PC-3 (cell line): ENCODE measurements at regions not wholly inside any gene's neighbourhood (a gene's known extent, or its start where the extent isn't known, plus 50 kb on each side); places are given as distances from the start of the nearest gene placed in this dataset.

Experiments
- ATAC-seq: fragments of 200-7000 bp; cut with Tn5 transposase; 2 replicates; pipeline ENCODE4 v1.9.1; 2020; ENCODE audit warnings: mild to moderate bottlenecking, moderate library complexity
- BruUV-seq: library from RNA; stranded (reverse); fragments of 400-500 nt; replicated peaks from 2 replicates; lab custom pipeline; 2021; lab: Mats Ljungman, UMichigan
- CTCF ChIA-PET: fragments of 300-600 bp; sonication (Branson Sonifier 250); formaldehyde crosslinking; loops from one replicate; lab custom pipeline; 2022; ENCODE audit warnings: antibody characterized with exemption; lab: Charles Lee
- POLR2A ChIA-PET: fragments of 300-600 bp; sonication (Branson Sonifier 250); formaldehyde crosslinking; loops from one replicate; lab custom pipeline; 2022; ENCODE audit warnings: antibody characterized with exemption; ENCODE audit not compliant: unreplicated experiment; lab: Charles Lee
- DNase-seq: peaks from one replicate; pipeline ENCODE4 v3.0.0-alpha.2; 2015
- H2AFZ ChIP-seq: fragments of 300-600 bp; sonication (generic); 2 replicates; pipeline ENCODE4 v1.6.0; 2016; ENCODE audit warnings: antibody characterized with exemption, low read length
- H3F3A ChIP-seq: fragments of 300-600 bp; sonication (generic); one replicate; pipeline ENCODE4 v1.6.0; 2017; ENCODE audit warnings: antibody characterized with exemption, low read length, control low read depth, mild to moderate bottlenecking; ENCODE audit not compliant: unreplicated experiment
- H3K27ac ChIP-seq: fragments of 300-600 bp; sonication (generic); 2 replicates; pipeline ENCODE4 v1.5.1; 2016; ENCODE audit warnings: mild to moderate bottlenecking, low read length
- H3K27me3 ChIP-seq: fragments of 300-600 bp; sonication (generic); 2 replicates; pipeline ENCODE4 v1.6.1; 2016; ENCODE audit warnings: low read length, mixed read lengths
- H3K36me3 ChIP-seq: fragments of 300-600 bp; sonication (generic); 2 replicates; pipeline ENCODE4 v1.6.1; 2016; ENCODE audit warnings: low read depth, mixed run types, low read length, mixed read lengths
- H3K4me1 ChIP-seq: fragments of 300-600 bp; sonication (generic); 2 replicates; pipeline ENCODE4 v1.5.1; 2016; ENCODE audit warnings: low read length; ENCODE audit not compliant: insufficient read depth
- H3K4me2 ChIP-seq: fragments of 300-600 bp; sonication (generic); 2 replicates; pipeline ENCODE4 v1.6.0; 2016; ENCODE audit warnings: low read length
- H3K4me3 ChIP-seq: fragments of 300-600 bp; sonication (generic); 2 replicates; pipeline ENCODE4 v1.5.1; 2016; ENCODE audit warnings: mild to moderate bottlenecking, low read length, mixed read lengths
- H3K79me2 ChIP-seq: fragments of 300-600 bp; sonication (generic); 2 replicates; pipeline ENCODE4 v1.6.1; 2017; ENCODE audit warnings: low read length, mixed read lengths
- H3K9ac ChIP-seq: fragments of 300-600 bp; sonication (generic); 2 replicates; pipeline ENCODE4 v1.6.0; 2016; ENCODE audit warnings: mild to moderate bottlenecking, low read length
- H3K9me2 ChIP-seq: fragments of 300-600 bp; sonication (generic); replicated peaks from 2 replicates; pipeline ENCODE4 v1.6.1; 2016; ENCODE audit warnings: mixed run types, low read length, mixed read lengths
- H3K9me3 ChIP-seq: fragments of 300-600 bp; sonication (generic); 2 replicates; pipeline ENCODE4 v1.6.1; 2016; ENCODE audit warnings: low read length, mixed read lengths
- H4K20me1 ChIP-seq: fragments of 300-600 bp; sonication (generic); 2 replicates; pipeline ENCODE4 v1.6.1; 2016; ENCODE audit warnings: low read length, mixed read lengths
- CTCF ChIP-seq: fragments of 300-600 bp; sonication (generic); conservative IDR thresholded peaks from 2 replicates; pipeline ENCODE4 v1.5.1; 2017; ENCODE audit warnings: antibody characterized with exemption, low read depth, mild to moderate bottlenecking, low read length
- EZH2 ChIP-seq: fragments of 300-600 bp; sonication (generic); IDR thresholded peaks from one replicate; pipeline ENCODE4 v1.6.1; 2017; ENCODE audit warnings: antibody characterized with exemption, mild to moderate bottlenecking, low read length; ENCODE audit not compliant: unreplicated experiment
- EZH2phosphoT487 ChIP-seq: fragments of 300-600 bp; sonication (generic); IDR thresholded peaks from 2 replicates; pipeline ENCODE4 v1.6.1; 2018; ENCODE audit warnings: mild to moderate bottlenecking, antibody characterized with exemption, low read length, borderline replicate concordance
- intact Hi-C: fragments of 100-400 bp; cut with micrococcal nuclease; formaldehyde crosslinking; loops from 2 replicates; pipeline ENCODE4 v1.9.0; 2023

GRCh38 chr21:31526040-31526439 is 133.5 kb upstream of the SOD1 start:
- H2AFZ ChIP-seq: no peak overlapping the region
- ChIA-PET CTCF (no interaction called here), POLR2A (no interaction called here)
- peaks cover 23% of the 10 kb centered on the region for H3K4me1 ChIP-seq
- H3K9me2 ChIP-seq: no peaks in the 10 kb centered on the region
- no peaks in the 10 kb centered on the region for H3F3A ChIP-seq
- no peaks in the 10 kb centered on the region for H3K36me3 ChIP-seq
- no peaks in the 10 kb centered on the region for H3K9me3 ChIP-seq
- H3K4me2 ChIP-seq: no peak overlapping the region
- DNase-seq (peak; percentile 47), ATAC-seq (peak; percentile 62; the same call in 1 of the 2 replicates)
- no peak overlapping the region for H3K27ac ChIP-seq
- no peaks in the 10 kb centered on the region for H3K79me2 ChIP-seq
- no peak overlapping the region for H3K4me3 ChIP-seq
- intact Hi-C loops: no loop called here
- H4K20me1 ChIP-seq: no peaks in the 10 kb centered on the region
- no peaks in the 10 kb centered on the region for H3K27me3 ChIP-seq
- H3K9ac ChIP-seq: no peak overlapping the region
- TF ChIP-seq EZH2: no peak
- TF ChIP-seq CTCF: no peak
- TF ChIP-seq EZH2phosphoT487: no peak
- BruUV-seq: no TSS peak

- ChIA-PET POLR2A (no interaction called here), CTCF (no interaction called here)
- H3K79me2 ChIP-seq: no peaks in the 10 kb centered on the region
- H3K36me3 ChIP-seq: no peaks in the 10 kb centered on the region
- H3K4me3 ChIP-seq: no peak overlapping the region
- H3K4me2 ChIP-seq: no peak overlapping the region
- no peak overlapping the region for H3K9ac ChIP-seq
- H3K27ac ChIP-seq: no peak overlapping the region
- H3K9me3 ChIP-seq: no peaks in the 10 kb centered on the region
- H3K27me3 ChIP-seq: no peaks in the 10 kb centered on the region
- ATAC-seq (no peak), DNase-seq (no peak)
- no peaks in the 10 kb centered on the region for H4K20me1 ChIP-seq
- H3K9me2 ChIP-seq: no peaks in the 10 kb centered on the region
- TF ChIP-seq CTCF (no peak), EZH2 (no peak), EZH2phosphoT487 (no peak)
- intact Hi-C loops: no loop called here
- BruUV-seq: no TSS peak
- no peaks in the 10 kb centered on the region for H3F3A ChIP-seq
- peaks cover 8% of the 10 kb centered on the region for H3K4me1 ChIP-seq
- no peak overlapping the region for H2AFZ ChIP-seq
These were observed 135.4 kb upstream of the SOD1 start for GRCh38 chr21:31524140-31524539.

- peaks cover 6% of the 10 kb centered on the region for H3K4me1 ChIP-seq
- no peak overlapping the region for H3K27ac ChIP-seq
- TF ChIP-seq CTCF (no peak), EZH2 (no peak), EZH2phosphoT487 (no peak)
- H3K9ac ChIP-seq: no peak overlapping the region
- H3K36me3 ChIP-seq: no peaks in the 10 kb centered on the region
- no peaks in the 10 kb centered on the region for H3K9me2 ChIP-seq
- CTCF ChIA-PET: no interaction called here
- no peak overlapping the region for H3K4me2 ChIP-seq
- no peak overlapping the region for H2AFZ ChIP-seq
- no TSS peak for BruUV-seq
- H3K9me3 ChIP-seq: no peaks in the 10 kb centered on the region
- H3K27me3 ChIP-seq: no peaks in the 10 kb centered on the region
- DNase-seq (no peak), ATAC-seq (no peak)
- no peak overlapping the region for H3K4me3 ChIP-seq
- no peaks in the 10 kb centered on the region for H4K20me1 ChIP-seq
- intact Hi-C loops: no loop called here
- H3K79me2 ChIP-seq: no peaks in the 10 kb centered on the region
- POLR2A ChIA-PET: no interaction called here
- H3F3A ChIP-seq: no peaks in the 10 kb centered on the region
These were observed 138.0 kb upstream of the SOD1 start for GRCh38 chr21:31521515-31521914.
